ENCODE measurements at regions not wholly inside any gene's neighbourhood (a gene's known extent, or its start where the extent isn't known, plus 50 kb on each side); places are given as distances from the start of the nearest gene placed in this dataset.

DNA sequence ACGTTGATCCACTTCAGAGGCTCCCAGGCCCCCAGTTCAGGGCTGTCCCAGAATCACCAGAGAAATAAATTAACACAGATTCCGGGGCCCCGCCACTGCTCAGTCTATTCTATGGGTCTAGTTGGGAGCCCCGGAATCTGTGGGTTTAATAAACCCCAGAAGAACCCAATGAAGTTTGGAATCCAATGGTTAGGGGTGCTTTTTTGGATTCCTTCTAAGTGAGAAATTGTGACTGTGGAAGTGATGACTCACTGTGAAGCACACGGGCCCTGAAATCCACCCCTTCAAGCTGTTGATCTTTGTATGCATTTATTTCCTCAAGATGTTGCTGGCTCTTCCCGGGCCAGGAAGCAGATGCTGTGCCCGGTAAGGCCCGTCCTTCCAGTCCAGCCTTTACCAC is 57.3 kb upstream of the SLC28A3 start:
- no peak overlapping the region for H3K4me3 ChIP-seq (ENCODE audit: low read length)
- H3K27ac ChIP-seq (ENCODE audit: low read length): no peak overlapping the region
- no peaks in the 10 kb centered on the region for H3K27me3 ChIP-seq (ENCODE audit: control insufficient read depth, insufficient read depth, low read length)
- no peaks in the 10 kb centered on the region for H3K36me3 ChIP-seq (ENCODE audit: control insufficient read depth, insufficient read depth, low read length)
- Mint-ChIP-seq H3K27me3 (ENCODE audit: low read depth in 2 of 2) (no peaks in the 10 kb centered on the region), H3K27ac (no peak overlapping the region), H3K4me1 (no peaks in the 10 kb centered on the region), H3K9me3 (no peaks in the 10 kb centered on the region), H3K36me3 (no peaks in the 10 kb centered on the region), H3K4me3 (no peak overlapping the region)
- intact Hi-C loops (cut with micrococcal nuclease): loop anchor here (1.0 to 5.0 kb wide), 5 partner anchors 383 to 1212 kb away; no protein-coding TSS in a partner anchor
- WGBS (ENCODE audit: insufficient coverage): 74% methylated on average over 8 of the region's 8 CpGs
- DNase-seq (peak in 1 of 2 donors; percentile 11), ATAC-seq (no peak)
- H3K4me1 ChIP-seq (ENCODE audit: control insufficient read depth, insufficient read depth, low read length): peaks cover 7% of the 10 kb centered on the region
- TF ChIP-seq, protein P1, sequence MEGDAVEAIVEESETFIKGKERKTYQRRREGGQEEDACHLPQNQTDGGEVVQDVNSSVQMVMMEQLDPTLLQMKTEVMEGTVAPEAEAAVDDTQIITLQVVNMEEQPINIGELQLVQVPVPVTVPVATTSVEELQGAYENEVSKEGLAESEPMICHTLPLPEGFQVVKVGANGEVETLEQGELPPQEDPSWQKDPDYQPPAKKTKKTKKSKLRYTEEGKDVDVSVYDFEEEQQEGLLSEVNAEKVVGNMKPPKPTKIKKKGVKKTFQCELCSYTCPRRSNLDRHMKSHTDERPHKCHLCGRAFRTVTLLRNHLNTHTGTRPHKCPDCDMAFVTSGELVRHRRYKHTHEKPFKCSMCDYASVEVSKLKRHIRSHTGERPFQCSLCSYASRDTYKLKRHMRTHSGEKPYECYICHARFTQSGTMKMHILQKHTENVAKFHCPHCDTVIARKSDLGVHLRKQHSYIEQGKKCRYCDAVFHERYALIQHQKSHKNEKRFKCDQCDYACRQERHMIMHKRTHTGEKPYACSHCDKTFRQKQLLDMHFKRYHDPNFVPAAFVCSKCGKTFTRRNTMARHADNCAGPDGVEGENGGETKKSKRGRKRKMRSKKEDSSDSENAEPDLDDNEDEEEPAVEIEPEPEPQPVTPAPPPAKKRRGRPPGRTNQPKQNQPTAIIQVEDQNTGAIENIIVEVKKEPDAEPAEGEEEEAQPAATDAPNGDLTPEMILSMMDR (IDR thresholded peaks at IDR 0.05): no peak
- H3K9me3 ChIP-seq (ENCODE audit: control insufficient read depth, insufficient read depth, low read length): no peaks in the 10 kb centered on the region

DNA sequence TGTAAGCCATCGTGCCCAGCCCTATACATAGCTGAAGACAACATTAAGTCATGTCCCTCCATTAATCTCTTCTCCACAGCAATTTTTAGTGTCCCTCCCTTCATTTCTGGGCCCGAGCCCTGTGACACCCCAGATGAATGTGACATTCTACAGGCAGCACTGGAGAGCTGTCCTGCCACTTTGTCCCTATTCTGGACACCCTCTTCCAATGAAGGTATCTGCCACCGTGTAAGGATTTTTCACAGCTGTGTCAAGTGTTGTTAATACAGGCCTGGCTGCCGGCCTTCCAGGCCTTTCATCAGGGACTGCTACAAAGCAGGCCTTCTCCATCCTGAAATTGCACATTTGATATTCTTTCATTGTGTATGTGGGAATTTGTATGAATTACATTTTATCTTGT is 62.0 kb upstream of the SLC28A3 start:
- TF ChIP-seq, protein P1 (IDR thresholded peaks at IDR 0.05): no peak
- Mint-ChIP-seq H3K27me3 (ENCODE audit: low read depth in 2 of 2) (no peaks in the 10 kb centered on the region), H3K9me3 (no peaks in the 10 kb centered on the region), H3K4me3 (no peak overlapping the region), H3K4me1 (peaks cover 4 to 5% of the 10 kb centered on the region in 2 donors), H3K27ac (no peak overlapping the region), H3K36me3 (no peaks in the 10 kb centered on the region)
- no peak for DNase-seq
- no peaks in the 10 kb centered on the region for H3K36me3 ChIP-seq (ENCODE audit: control insufficient read depth, insufficient read depth, low read length)
- H3K27me3 ChIP-seq (ENCODE audit: control insufficient read depth, insufficient read depth, low read length): no peaks in the 10 kb centered on the region
- H3K9me3 ChIP-seq (ENCODE audit: control insufficient read depth, insufficient read depth, low read length): no peaks in the 10 kb centered on the region
- WGBS (ENCODE audit: insufficient coverage): 87% methylated on average over 4 of the region's 4 CpGs
- no peak for ATAC-seq
- peaks cover 4% of the 10 kb centered on the region for H3K4me1 ChIP-seq (ENCODE audit: control insufficient read depth, insufficient read depth, low read length)
- no peak overlapping the region for H3K27ac ChIP-seq (ENCODE audit: low read length)
- intact Hi-C loops (cut with micrococcal nuclease): no loop called here
- no peak overlapping the region for H3K4me3 ChIP-seq (ENCODE audit: low read length)

DNA sequence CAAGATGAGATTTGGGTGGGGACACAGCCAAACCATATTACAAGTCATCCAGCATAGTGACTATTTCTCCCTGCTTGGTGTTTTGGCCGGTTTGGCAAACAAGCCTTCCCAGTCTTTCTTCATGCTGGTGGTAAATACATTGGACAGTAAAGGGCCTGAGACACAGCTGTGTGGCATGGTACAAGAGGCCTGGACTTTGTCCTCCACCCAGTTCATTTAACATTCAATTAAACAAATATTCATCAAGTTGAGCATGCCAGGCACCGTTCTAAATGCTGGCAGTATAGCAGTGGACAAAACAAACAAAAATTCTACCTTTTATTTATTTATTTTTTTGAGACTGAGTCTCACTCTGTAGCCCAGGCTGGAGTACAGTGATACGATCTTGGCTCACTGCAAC is 62.7 kb upstream of the SLC28A3 start:
- no peaks in the 10 kb centered on the region for H3K27me3 ChIP-seq (ENCODE audit: control insufficient read depth, insufficient read depth, low read length)
- H3K4me3 ChIP-seq (ENCODE audit: low read length): no peak overlapping the region
- WGBS (ENCODE audit: insufficient coverage): 93% methylated on average over 3 of the region's 3 CpGs
- H3K36me3 ChIP-seq (ENCODE audit: control insufficient read depth, insufficient read depth, low read length): no peaks in the 10 kb centered on the region
- peaks cover 3% of the 10 kb centered on the region for H3K4me1 ChIP-seq (ENCODE audit: control insufficient read depth, insufficient read depth, low read length)
- DNase-seq (no peak), ATAC-seq (no peak)
- no peak overlapping the region for H3K4me3 Mint-ChIP-seq
- H3K27me3 Mint-ChIP-seq (ENCODE audit: low read depth in 2 of 2): no peaks in the 10 kb centered on the region
- no peaks in the 10 kb centered on the region for H3K9me3 ChIP-seq (ENCODE audit: control insufficient read depth, insufficient read depth, low read length)
- TF ChIP-seq, protein P1 (IDR thresholded peaks at IDR 0.05): no peak
- H3K4me1 Mint-ChIP-seq: peaks cover 4 to 5% of the 10 kb centered on the region in 2 donors
- H3K36me3 Mint-ChIP-seq: no peaks in the 10 kb centered on the region
- intact Hi-C loops (cut with micrococcal nuclease): no loop called here
- H3K27ac Mint-ChIP-seq: no peak overlapping the region
- no peak overlapping the region for H3K27ac ChIP-seq (ENCODE audit: low read length)
- no peaks in the 10 kb centered on the region for H3K9me3 Mint-ChIP-seq

DNA sequence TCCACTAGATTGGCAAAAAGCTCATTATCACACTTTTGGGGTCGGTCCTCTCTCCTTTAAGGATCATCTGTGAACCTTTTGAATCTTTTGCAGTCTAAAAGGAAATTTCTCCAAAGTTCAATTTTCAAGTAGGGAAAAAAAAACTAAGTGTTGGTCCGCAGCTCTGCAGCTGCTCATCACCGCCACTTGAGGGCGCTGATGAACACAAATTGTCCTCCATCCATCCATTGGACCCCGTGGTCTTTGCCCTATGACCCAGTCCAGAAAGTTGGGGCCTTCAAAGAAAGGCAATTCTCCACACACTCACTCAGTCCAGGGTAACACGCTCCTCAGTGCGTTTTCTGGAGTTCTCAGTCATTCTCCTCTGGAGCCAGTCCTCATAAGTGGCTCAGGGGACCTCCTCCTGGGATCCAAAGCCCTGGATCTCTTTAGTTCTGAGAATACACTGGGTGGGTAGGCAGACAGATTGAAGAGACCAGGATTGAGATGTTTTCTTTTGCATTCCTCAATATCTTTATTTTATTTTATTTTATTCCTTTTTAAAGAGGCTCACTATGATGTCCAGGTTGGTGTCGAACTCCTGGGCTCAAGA is 63.6 kb upstream of the SLC28A3 start:
- ATAC-seq: peak in 2 of 3 donors; percentile 63 to 70
- Mint-ChIP-seq H3K4me3 (no peak overlapping the region), H3K27me3 (ENCODE audit: low read depth in 2 of 2) (no peaks in the 10 kb centered on the region), H3K9me3 (no peaks in the 10 kb centered on the region), H3K36me3 (no peaks in the 10 kb centered on the region), H3K4me1 (peaks cover 4 to 5% of the 10 kb centered on the region in 2 donors), H3K27ac (no peak overlapping the region)
- Histone ChIP-seq H3K27ac (ENCODE audit: low read length) (no peak overlapping the region), H3K27me3 (ENCODE audit: control insufficient read depth, insufficient read depth, low read length) (no peaks in the 10 kb centered on the region), H3K36me3 (ENCODE audit: control insufficient read depth, insufficient read depth, low read length) (no peaks in the 10 kb centered on the region), H3K4me1 (ENCODE audit: control insufficient read depth, insufficient read depth, low read length) (peaks cover 3% of the 10 kb centered on the region), H3K9me3 (ENCODE audit: control insufficient read depth, insufficient read depth, low read length) (no peaks in the 10 kb centered on the region), H3K4me3 (ENCODE audit: low read length) (no peak overlapping the region)
- intact Hi-C loops (cut with micrococcal nuclease): loop anchor here (2.0 kb wide), 1 partner anchor 377 kb away; no protein-coding TSS in a partner anchor
- DNase-seq: peak in 1 of 2 donors; percentile 11
- WGBS (ENCODE audit: insufficient coverage): 35% methylated on average over 8 of the region's 8 CpGs
- TF ChIP-seq, protein P1 (IDR thresholded peaks at IDR 0.05): peak; percentile 70

All from natural killer cell (primary cell).